ENCODE measurements at regions not wholly inside any gene's neighbourhood (a gene's known extent, or its start where the extent isn't known, plus 50 kb on each side); places are given as distances from the start of the nearest gene placed in this dataset.

DNA sequence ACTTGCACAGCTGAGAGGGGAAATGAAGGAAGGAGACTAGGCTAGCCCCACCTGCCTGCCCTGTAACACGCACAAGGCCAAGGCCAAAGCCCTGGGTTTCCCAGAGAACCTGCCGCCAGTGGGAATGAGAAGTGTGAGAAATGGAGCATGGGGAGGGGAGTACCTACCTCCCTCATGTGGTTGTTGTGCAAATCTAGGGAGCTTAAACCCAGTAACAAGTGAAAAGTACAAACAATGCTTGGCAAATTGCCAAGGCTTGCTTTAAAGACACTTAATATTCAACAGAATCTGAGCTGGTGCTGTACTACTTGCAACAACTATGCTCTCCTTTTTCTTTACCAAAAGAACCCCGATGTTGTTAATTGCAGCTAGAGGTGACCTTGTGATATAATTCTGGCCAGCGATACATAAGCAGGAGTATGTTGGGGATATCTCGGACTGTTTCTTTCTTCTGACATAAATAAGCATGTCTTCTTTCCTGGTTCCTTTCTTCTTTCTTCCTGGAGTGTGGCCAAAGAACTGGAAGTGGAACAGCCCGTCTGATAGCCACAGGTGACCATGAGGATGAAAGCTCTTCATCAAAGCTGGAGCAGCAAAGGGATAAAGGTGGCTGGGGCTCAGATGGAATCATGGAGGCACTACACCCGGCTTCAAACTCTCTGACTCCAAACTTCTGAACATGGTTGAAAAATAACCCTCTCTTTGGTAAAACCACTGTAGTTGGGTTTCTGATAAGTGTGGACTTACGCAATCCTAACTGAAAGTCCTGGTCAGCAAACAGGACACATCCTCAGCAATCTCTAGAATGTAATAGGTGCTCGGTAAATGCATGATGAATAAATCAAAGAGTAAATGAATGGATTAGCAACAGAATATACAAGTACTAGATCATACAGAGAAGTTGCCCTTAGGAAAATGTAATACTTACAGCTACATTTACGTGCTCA, 207.9 kb downstream of the NUAK1 start:
- Mint-ChIP-seq H3K4me3 (ENCODE audit: unreplicated experiment) (no peak overlapping the region), H3K36me3 (ENCODE audit: insufficient read depth, unreplicated experiment) (no peaks in the 10 kb centered on the region)

DNA sequence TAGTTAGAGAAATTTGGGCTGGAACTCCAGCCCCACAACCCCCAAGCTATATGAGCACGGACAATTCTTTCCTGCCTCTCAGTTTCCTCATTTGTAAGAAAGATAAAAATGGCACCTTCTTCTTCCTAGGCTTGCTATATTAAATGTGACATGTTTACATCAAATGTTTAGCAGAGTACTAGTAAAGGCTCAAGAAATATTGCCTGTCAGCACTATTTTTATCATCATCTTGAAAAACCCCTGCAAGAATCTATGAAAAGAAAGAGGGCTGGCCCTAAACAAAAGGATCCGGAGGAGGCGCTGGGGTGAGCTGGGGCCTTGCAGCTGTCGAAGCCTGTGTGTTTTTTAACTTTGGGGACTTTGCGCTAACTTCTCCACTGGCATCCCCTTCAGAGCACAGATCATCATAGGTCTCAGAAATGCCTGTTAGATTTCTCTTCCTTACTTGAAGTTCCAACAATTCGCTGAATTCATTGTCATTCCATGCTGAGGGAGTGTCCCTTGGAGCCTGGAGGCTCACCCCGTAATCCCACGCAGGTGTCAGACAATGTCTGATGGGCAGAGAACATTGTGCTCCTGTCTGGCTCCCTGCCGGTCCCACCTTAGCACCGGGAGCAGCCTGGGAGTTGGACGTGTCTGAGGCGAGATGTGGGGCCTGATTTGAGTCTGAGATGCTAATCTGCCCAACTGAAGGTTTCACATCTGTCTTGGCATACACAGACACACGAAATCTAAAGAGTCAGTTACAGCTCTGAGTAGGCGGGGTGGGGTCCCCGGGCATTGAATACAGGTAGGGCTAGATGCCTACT, 206.8 kb downstream of the NUAK1 start:
- Mint-ChIP-seq H3K27ac (ENCODE audit: low read depth, unreplicated experiment) (no peak overlapping the region), H3K9me3 (ENCODE audit: unreplicated experiment) (peaks cover 12% of the 10 kb centered on the region), H3K27me3 (ENCODE audit: insufficient read depth, unreplicated experiment) (no peaks in the 10 kb centered on the region), H3K36me3 (ENCODE audit: insufficient read depth, unreplicated experiment) (no peaks in the 10 kb centered on the region), H3K4me3 (ENCODE audit: unreplicated experiment) (no peak overlapping the region), H3K4me1 (ENCODE audit: insufficient read depth, unreplicated experiment) (peaks cover 14% of the 10 kb centered on the region)
- TF ChIP-seq, protein P1, sequence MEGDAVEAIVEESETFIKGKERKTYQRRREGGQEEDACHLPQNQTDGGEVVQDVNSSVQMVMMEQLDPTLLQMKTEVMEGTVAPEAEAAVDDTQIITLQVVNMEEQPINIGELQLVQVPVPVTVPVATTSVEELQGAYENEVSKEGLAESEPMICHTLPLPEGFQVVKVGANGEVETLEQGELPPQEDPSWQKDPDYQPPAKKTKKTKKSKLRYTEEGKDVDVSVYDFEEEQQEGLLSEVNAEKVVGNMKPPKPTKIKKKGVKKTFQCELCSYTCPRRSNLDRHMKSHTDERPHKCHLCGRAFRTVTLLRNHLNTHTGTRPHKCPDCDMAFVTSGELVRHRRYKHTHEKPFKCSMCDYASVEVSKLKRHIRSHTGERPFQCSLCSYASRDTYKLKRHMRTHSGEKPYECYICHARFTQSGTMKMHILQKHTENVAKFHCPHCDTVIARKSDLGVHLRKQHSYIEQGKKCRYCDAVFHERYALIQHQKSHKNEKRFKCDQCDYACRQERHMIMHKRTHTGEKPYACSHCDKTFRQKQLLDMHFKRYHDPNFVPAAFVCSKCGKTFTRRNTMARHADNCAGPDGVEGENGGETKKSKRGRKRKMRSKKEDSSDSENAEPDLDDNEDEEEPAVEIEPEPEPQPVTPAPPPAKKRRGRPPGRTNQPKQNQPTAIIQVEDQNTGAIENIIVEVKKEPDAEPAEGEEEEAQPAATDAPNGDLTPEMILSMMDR (IDR thresholded peaks at IDR 0.05; ENCODE audit: unreplicated experiment) = no peak
- no peak for DNase-seq (ENCODE audit: unreplicated experiment)
- ChIA-PET CTCF (interaction anchor here (1.1 kb wide), 1 partner anchor 292 kb away, joined by 3 read pairs; no protein-coding TSS in a partner anchor), POLR2A (no interaction called here)
- BruUV-seq (replicated peaks) = no TSS peak
- intact Hi-C loops (cut with micrococcal nuclease) = no loop called here

More for the DNA sequence above, 207.9 kb downstream of the NUAK1 start:
- Mint-ChIP-seq H3K27ac (ENCODE audit: low read depth, unreplicated experiment) (no peak overlapping the region), H3K9me3 (ENCODE audit: unreplicated experiment) (peaks cover 12% of the 10 kb centered on the region), H3K4me1 (ENCODE audit: insufficient read depth, unreplicated experiment) (peaks cover 14% of the 10 kb centered on the region), H3K27me3 (ENCODE audit: insufficient read depth, unreplicated experiment) (no peaks in the 10 kb centered on the region)
- ChIA-PET CTCF (interaction anchor here (0.6 to 0.7 kb wide), 2 partner anchors 176 to 364 kb away, joined by 3 read pairs; no protein-coding TSS in a partner anchor), POLR2A (no interaction called here)
- peak; percentile 23 for DNase-seq (ENCODE audit: unreplicated experiment)
- TF ChIP-seq, protein P1 (IDR thresholded peaks at IDR 0.05; ENCODE audit: unreplicated experiment) = no peak
- intact Hi-C loops (cut with micrococcal nuclease) = no loop called here
- no TSS peak for BruUV-seq (replicated peaks)

DNA sequence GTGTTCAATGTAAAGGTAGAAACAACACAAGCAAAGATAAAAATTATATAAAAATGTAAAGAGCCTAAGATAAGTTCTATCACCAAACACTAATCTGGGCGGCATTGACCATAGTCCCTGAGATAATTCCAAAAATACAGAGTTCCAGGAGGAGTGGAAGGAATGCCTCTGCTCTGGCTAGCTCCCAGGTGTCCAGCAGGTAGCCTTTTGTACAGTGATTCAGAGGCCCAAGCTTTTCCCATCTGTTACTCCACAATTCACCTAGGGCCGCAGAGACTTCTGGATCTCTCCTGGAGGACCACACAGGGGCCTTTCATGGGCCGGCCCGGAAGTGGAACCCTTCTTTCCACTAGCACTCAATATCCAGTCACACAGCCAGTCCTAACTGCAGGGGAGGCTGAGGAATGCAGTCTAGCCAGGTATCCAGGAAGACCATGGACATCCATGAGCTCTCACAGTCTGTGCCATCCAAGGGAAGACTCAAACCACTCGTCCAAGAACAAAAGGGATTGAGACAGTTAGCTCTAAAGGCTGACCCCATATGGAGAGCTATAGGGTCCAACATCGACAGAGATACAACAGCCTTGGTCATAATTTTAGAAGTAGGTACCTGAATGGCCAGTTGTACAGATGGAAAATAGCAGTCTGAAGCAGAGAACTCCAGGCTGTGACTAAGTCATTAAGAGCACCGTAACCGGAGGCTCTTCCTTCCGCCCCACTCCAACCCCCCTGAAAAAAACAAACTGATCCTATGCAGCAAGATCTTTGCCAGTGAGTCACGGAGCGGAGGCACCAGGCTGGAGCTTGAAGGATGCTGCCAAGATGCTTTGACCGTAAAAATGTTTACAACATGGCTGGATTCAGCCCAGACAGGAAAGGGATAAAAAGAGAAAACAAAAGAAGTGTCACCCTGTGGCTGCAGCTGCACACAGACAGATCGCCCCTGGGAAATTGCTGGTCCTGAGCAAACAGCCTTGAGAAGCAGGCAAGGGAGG, 204.8 kb downstream of the NUAK1 start:
- ChIA-PET POLR2A (interaction anchor here (0.7 to 1.3 kb wide), 6 partner anchors 7 to 202 kb away, joined by 3 to 5 read pairs (median 4); no protein-coding TSS in a partner anchor), CTCF (interaction anchor here (0.6 to 1.4 kb wide), 5 partner anchors 8 to 219 kb away, joined by 3 to 8 read pairs (median 5); no protein-coding TSS in a partner anchor)
- Mint-ChIP-seq H3K27ac (ENCODE audit: low read depth, unreplicated experiment) (peak overlapping the region; percentile 2), H3K4me1 (ENCODE audit: insufficient read depth, unreplicated experiment) (peaks cover 18% of the 10 kb centered on the region), H3K4me3 (ENCODE audit: unreplicated experiment) (no peak overlapping the region), H3K27me3 (ENCODE audit: insufficient read depth, unreplicated experiment) (no peaks in the 10 kb centered on the region), H3K9me3 (ENCODE audit: unreplicated experiment) (no peaks in the 10 kb centered on the region), H3K36me3 (ENCODE audit: insufficient read depth, unreplicated experiment) (no peaks in the 10 kb centered on the region)
- DNase-seq (ENCODE audit: unreplicated experiment) = peak; percentile 96
- TF ChIP-seq, protein P1 (IDR thresholded peaks at IDR 0.05; ENCODE audit: unreplicated experiment) = no peak
- BruUV-seq (replicated peaks) = no TSS peak
- intact Hi-C loops (cut with micrococcal nuclease) = no loop called here

All from MCF 10A (cell line).